GM20000 (cell line): ENCODE measurements at regions not wholly inside any gene's neighbourhood (a gene's known extent, or its start where the extent isn't known, plus 50 kb on each side); places are given as distances from the start of the nearest gene placed in this dataset.

Source experiments
- DNase-seq: peaks from one replicate; pipeline ENCODE4 v3.0.0; 2012; ENCODE audit warnings: low spot score
- CTCF ChIP-seq: IDR thresholded peaks from 2 replicates; pipeline ENCODE4 v1.5.1; 2012; ENCODE audit warnings: mild to moderate bottlenecking, control low read depth; ENCODE audit errors: extremely low read depth, missing control alignments

GRCh38 chr1:87603626-87604025, 274.9 kb downstream of the LMO4 start:
- TF ChIP-seq CTCF: no peak
- DNase-seq: no peak

- TF ChIP-seq CTCF: no peak
- no peak for DNase-seq
These were observed 284.3 kb downstream of the LMO4 start for GRCh38 chr1:87612956-87613355.

GRCh38 chr1:87615491-87615890, 286.8 kb downstream of the LMO4 start:
- no peak for TF ChIP-seq CTCF
- DNase-seq: no peak

GRCh38 chr1:87615901-87616300, 287.2 kb downstream of the LMO4 start:
- no peak for TF ChIP-seq CTCF
- no peak for DNase-seq

GRCh38 chr1:87620807-87621206, 292.1 kb downstream of the LMO4 start:
- no peak for DNase-seq
- no peak for TF ChIP-seq CTCF

- TF ChIP-seq CTCF: no peak
- no peak for DNase-seq
These were observed 301.0 kb downstream of the LMO4 start for GRCh38 chr1:87629673-87630072.

- no peak for DNase-seq
- no peak for TF ChIP-seq CTCF
These were observed 303.6 kb downstream of the LMO4 start for GRCh38 chr1:87632232-87632631.
